B cell (primary cell): ENCODE measurements at regions not wholly inside any gene's neighbourhood (a gene's known extent, or its start where the extent isn't known, plus 50 kb on each side); places are given as distances from the start of the nearest gene placed in this dataset.

Source experiments
- ATAC-seq: fragments of 200-7000 bp; cut with Tn5 transposase; one replicate; pipeline ENCODE4 v1.10.0; 2021; ENCODE audit warnings: low read depth, mild to moderate bottlenecking, moderate number of reproducible peaks, moderate library complexity
- CTCF ChIA-PET: fragments of 350-600 bp; sonication (Branson Sonifier 250); formaldehyde crosslinking; loops from one replicate; lab custom pipeline; 2021; ENCODE audit warnings: antibody characterized with exemption, inconsistent platforms; lab: Charles Lee
- POLR2A ChIA-PET: fragments of 350-600 bp; sonication (Branson Sonifier 250); formaldehyde crosslinking; loops from one replicate; lab custom pipeline; 2021; ENCODE audit warnings: antibody characterized with exemption; lab: Charles Lee
- DNase-seq: peaks from one replicate; pipeline ENCODE4 v3.0.0; 2013
- H2AFZ ChIP-seq: 2 replicates; pipeline ENCODE4 v1.6.1; 2012; ENCODE audit warnings: mild to moderate bottlenecking, low read depth, low read length; ENCODE audit not compliant: insufficient read depth, poor library complexity, severe bottlenecking
- H3K27ac ChIP-seq, 2 donors: 1 replicate in 1 of 2; 2 replicates in 1 of 2; pipeline ENCODE4 v1.5.1; 2012 to 2013; ENCODE audit warnings: low read length in 2 of 2, mild to moderate bottlenecking in 2 of 2, moderate library complexity in 1 of 2
- H3K27me3 ChIP-seq, 4 experiments: fragments of 200-600 bp in 1 of 4; sonication (generic) in 1 of 4; replicated peaks in 1 of 4; 1 replicate in 2 of 4; 2 replicates in 2 of 4; pipeline versions ENCODE4 v1.6.1 to v1.7.0; 2013 to 2016; ENCODE audit warnings: low read length in 3 of 4, mild to moderate bottlenecking in 2 of 4, mixed read lengths in 1 of 4, moderate library complexity in 1 of 4; ENCODE audit not compliant: insufficient read depth in 4 of 4, control insufficient read depth in 3 of 4; ENCODE audit errors: control extremely low read depth in 1 of 4
- H3K36me3 ChIP-seq, 2 experiments: replicated peaks in 1 of 2; 1 replicate in 1 of 2; 2 replicates in 1 of 2; pipeline versions ENCODE4 v1.6.1 to v1.7.1; 2013; ENCODE audit warnings: low read length in 1 of 2; ENCODE audit not compliant: insufficient read depth in 2 of 2, control insufficient read depth in 1 of 2; ENCODE audit errors: control extremely low read depth in 1 of 2, extremely low read depth in 1 of 2
- H3K4me1 ChIP-seq, 2 donors: fragments of 200-600 bp in 1 of 2; sonication (generic) in 1 of 2; 1 replicate in 1 of 2; 2 replicates in 1 of 2; pipeline versions ENCODE4 v1.5.1 to v1.6.1; 2013 to 2017; ENCODE audit warnings: low read length in 2 of 2; ENCODE audit not compliant: control insufficient read depth in 2 of 2, insufficient read depth in 2 of 2
- H3K4me2 ChIP-seq: replicated peaks from 2 replicates; pipeline ENCODE3; 2012; ENCODE audit warnings: mild to moderate bottlenecking, low read depth, low read length; ENCODE audit not compliant: poor library complexity, severe bottlenecking
- H3K4me3 ChIP-seq, 5 experiments: fragments of 200-600 bp in 1 of 5; sonication (generic) in 1 of 5; 1 replicate in 3 of 5; 2 replicates in 2 of 5; pipeline versions ENCODE4 v1.5.1 to v1.7.0; 2011 to 2016; ENCODE audit warnings: low read length in 4 of 5, mild to moderate bottlenecking in 4 of 5, low read depth in 2 of 5, control low read depth in 1 of 5, moderate library complexity in 1 of 5; ENCODE audit not compliant: insufficient read depth in 1 of 5; ENCODE audit errors: control extremely low read depth in 1 of 5, extremely low read depth in 1 of 5
- H3K79me2 ChIP-seq: fragments of 200-600 bp; sonication (generic); one replicate; pipeline ENCODE4 v1.6.0; 2016; ENCODE audit warnings: low read length; ENCODE audit not compliant: control insufficient read depth, insufficient read depth
- H3K9ac ChIP-seq: fragments of 200-600 bp; sonication (generic); 2 replicates; pipeline ENCODE4 v1.6.1; 2017; ENCODE audit warnings: mild to moderate bottlenecking, low read length, moderate library complexity
- H3K9me3 ChIP-seq, 3 donors: one replicate each; pipeline versions ENCODE4 v1.6.1 to v1.7.1; 2013; ENCODE audit warnings: low read length in 2 of 3; ENCODE audit not compliant: control insufficient read depth in 2 of 3, insufficient read depth in 1 of 3; ENCODE audit errors: control extremely low read depth in 1 of 3
- H4K20me1 ChIP-seq: 2 replicates; pipeline ENCODE4 v1.6.0; 2012; ENCODE audit warnings: mild to moderate bottlenecking, low read length; ENCODE audit not compliant: insufficient read depth, control insufficient read depth, poor library complexity, severe bottlenecking
- H3K27ac Mint-ChIP-seq: one replicate; pipeline ENCODE4 v1.8.0; 2021; ENCODE audit warnings: mixed read lengths
- H3K27me3 Mint-ChIP-seq: one replicate; pipeline ENCODE4 v1.8.0; 2021; ENCODE audit warnings: mixed read lengths
- H3K4me1 Mint-ChIP-seq: one replicate; pipeline ENCODE4 v1.8.0; 2021; ENCODE audit warnings: mixed read lengths
- H3K4me3 Mint-ChIP-seq: one replicate; pipeline ENCODE4 v1.8.0; 2021; ENCODE audit warnings: mixed read lengths
- H3K9me3 Mint-ChIP-seq: one replicate; pipeline ENCODE4 v1.8.0; 2022; ENCODE audit warnings: mixed read lengths; ENCODE audit not compliant: insufficient read depth
- CTCF ChIP-seq: fragments of 200-600 bp; IDR thresholded peaks from one replicate; pipeline ENCODE4 v1.8.0; 2022; ENCODE audit warnings: antibody characterized with exemption, mild to moderate bottlenecking
- EZH2 ChIP-seq: IDR thresholded peaks from 2 replicates; pipeline ENCODE4 v1.6.1; 2012; ENCODE audit warnings: borderline replicate concordance, low read depth, mild to moderate bottlenecking, moderate library complexity, low read length; ENCODE audit not compliant: insufficient read depth, poor library complexity, severe bottlenecking
- WGBS: methylation state at CpG from one replicate; pipeline ENCODE4 v1.1.5; 2013; ENCODE audit warnings: missing lambda C conversion rate; ENCODE audit not compliant: insufficient coverage; 5-methylcytosine and 5-hydroxymethylcytosine counted together
- intact Hi-C: fragments of 100-400 bp; cut with micrococcal nuclease; formaldehyde crosslinking; loops from one replicate; pipeline ENCODE4 v1.10.0; 2022

- Histone ChIP-seq H3K27me3 (no peaks in the 10 kb centered on the region), H2AFZ (no peak overlapping the region), H3K36me3 (no peaks in the 10 kb centered on the region), H3K79me2 (no peaks in the 10 kb centered on the region), H3K27ac (no peak overlapping the region), H3K4me2 (no peak overlapping the region), H3K9ac (no peak overlapping the region), H3K4me3 (no peak overlapping the region), H3K4me1 (no peaks in the 10 kb centered on the region), H4K20me1 (no peaks in the 10 kb centered on the region), H3K9me3 (no peaks in the 10 kb centered on the region)
- ChIA-PET POLR2A (no interaction called here), CTCF (no interaction called here)
- no peak overlapping the region for H3K4me3 Mint-ChIP-seq
- ATAC-seq (no peak), DNase-seq (no peak)
- H3K4me1 Mint-ChIP-seq: no peaks in the 10 kb centered on the region
- TF ChIP-seq EZH2 (no peak), CTCF (no peak)
- peaks cover 4% of the 10 kb centered on the region for H3K27me3 Mint-ChIP-seq
- H3K27ac Mint-ChIP-seq: no peak overlapping the region
- WGBS: 100% methylated on average over 1 of the region's 4 CpGs
- no peaks in the 10 kb centered on the region for H3K9me3 Mint-ChIP-seq
- intact Hi-C loops: no loop called here
Observed at GRCh38 chr2:67526283-67526682, 129.2 kb downstream of the ETAA1 start.

GRCh38 chr2:67528320-67528719 lies 131.2 kb downstream of the ETAA1 start:
- H3K9me3 ChIP-seq: no peaks in the 10 kb centered on the region
- Mint-ChIP-seq H3K27me3 (peaks cover 4% of the 10 kb centered on the region), H3K4me1 (no peaks in the 10 kb centered on the region), H3K9me3 (no peaks in the 10 kb centered on the region), H3K4me3 (no peak overlapping the region), H3K27ac (no peak overlapping the region)
- intact Hi-C loops: no loop called here
- no peak overlapping the region for H3K9ac ChIP-seq
- POLR2A ChIA-PET: no interaction called here
- DNase-seq (no peak), ATAC-seq (no peak)
- no peaks in the 10 kb centered on the region for H3K36me3 ChIP-seq
- no peak overlapping the region for H3K4me3 ChIP-seq
- 100% methylated on average over 1 of the region's 5 CpGs for WGBS
- no peaks in the 10 kb centered on the region for H4K20me1 ChIP-seq
- CTCF ChIA-PET: no interaction called here
- H2AFZ ChIP-seq: no peak overlapping the region
- H3K27me3 ChIP-seq: no peaks in the 10 kb centered on the region
- no peak for TF ChIP-seq CTCF
- TF ChIP-seq EZH2: no peak
- no peak overlapping the region for H3K4me2 ChIP-seq
- no peak overlapping the region for H3K27ac ChIP-seq
- H3K79me2 ChIP-seq: no peaks in the 10 kb centered on the region
- no peaks in the 10 kb centered on the region for H3K4me1 ChIP-seq
